Prostate gland (tissue), 2 donors: ENCODE measurements at regions not wholly inside any gene's neighbourhood (a gene's known extent, or its start where the extent isn't known, plus 50 kb on each side); places are given as distances from the start of the nearest gene placed in this dataset.

Source experiments
- DNase-seq: peaks from one replicate; pipeline ENCODE4 v3.0.0-alpha.2; 2019; ENCODE audit warnings: low spot score
- H3K27ac ChIP-seq, 2 donors: fragments of 200-600 bp; sonication (generic); 2 replicates each; pipeline ENCODE4 v1.5.1; 2017 to 2019
- H3K27me3 ChIP-seq: fragments of 200-600 bp; sonication (generic); replicated peaks from 2 replicates; pipeline ENCODE4 v1.5.1; 2019; ENCODE audit not compliant: insufficient read depth
- H3K36me3 ChIP-seq, 2 donors: fragments of 200-600 bp; sonication (generic); 1 replicate in 1 of 2; 2 replicates in 1 of 2; pipeline versions ENCODE4 v1.5.1 to v1.8.1; 2017 to 2019
- H3K4me1 ChIP-seq: fragments of 200-600 bp; sonication (generic); replicated peaks from 2 replicates; pipeline ENCODE4 v1.5.1; 2019
- H3K4me3 ChIP-seq, 2 donors: fragments of 200-600 bp; sonication (generic); 2 replicates each; pipeline ENCODE4 v1.5.1; 2017 to 2019
- H3K9me3 ChIP-seq: fragments of 200-600 bp; sonication (generic); 2 replicates; pipeline ENCODE4 v1.5.1; 2017
- CTCF ChIP-seq, 4 experiments: fragments of 200-600 bp in 2 of 4; fragments of 450-650 bp in 2 of 4; sonication (generic) in 2 of 4; IDR thresholded peaks; 1 replicate in 3 of 4; 2 replicates in 1 of 4; pipeline ENCODE4 v1.5.1; 2016 to 2019; ENCODE audit warnings: antibody characterized with exemption in 4 of 4, mild to moderate bottlenecking in 2 of 4, moderate library complexity in 2 of 4
- POLR2A ChIP-seq: fragments of 450-650 bp; IDR thresholded peaks from one replicate; pipeline ENCODE4 v1.6.1; 2016; ENCODE audit warnings: antibody characterized with exemption, mild to moderate bottlenecking
- POLR2AphosphoS5 ChIP-seq: sonication (generic); formaldehyde crosslinking; IDR thresholded peaks from one replicate; pipeline ENCODE4 v1.6.1; 2017; ENCODE audit warnings: antibody characterized with exemption
- WGBS: methylation state at CpG from one replicate; pipeline ENCODE4 v1.1.5; 2018; 5-methylcytosine and 5-hydroxymethylcytosine counted together
- intact Hi-C: fragments of 100-400 bp; cut with DNase I; formaldehyde crosslinking; loops from one replicate; pipeline ENCODE4 v1.14.2; 2022

DNA sequence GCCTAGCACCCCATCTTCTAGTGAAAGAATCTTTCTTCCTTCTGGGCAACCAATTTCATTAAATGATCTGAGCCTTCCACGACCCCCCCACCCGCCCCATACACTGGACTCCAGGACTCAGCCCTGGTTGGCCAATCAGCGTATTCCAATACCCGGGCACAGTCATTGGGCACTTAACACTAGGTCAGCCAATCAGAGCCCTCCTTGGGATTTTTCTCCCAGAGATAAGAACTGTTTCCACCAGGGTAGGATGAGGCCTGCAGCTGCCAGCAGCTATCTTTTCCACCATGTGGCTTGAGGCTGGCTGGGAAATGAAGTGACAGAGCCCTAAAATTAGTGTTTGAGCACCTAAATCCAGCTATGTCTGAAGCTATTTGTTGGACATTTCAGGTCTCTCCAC, 418.8 kb downstream of the BCOR start:
- intact Hi-C loops = no loop called here
- no peak for DNase-seq
- WGBS = 100% methylated on average over 2 of the region's 4 CpGs
- Histone ChIP-seq H3K4me1 (no peaks in the 10 kb centered on the region), H3K4me3 (no peak overlapping the region), H3K9me3 (no peaks in the 10 kb centered on the region), H3K27me3 (no peaks in the 10 kb centered on the region), H3K27ac (no peak overlapping the region), H3K36me3 (no peaks in the 10 kb centered on the region)
- TF ChIP-seq CTCF (IDR thresholded peaks at IDR 0.05) (no peak), POLR2A (no peak), POLR2AphosphoS5 (no peak)

DNA sequence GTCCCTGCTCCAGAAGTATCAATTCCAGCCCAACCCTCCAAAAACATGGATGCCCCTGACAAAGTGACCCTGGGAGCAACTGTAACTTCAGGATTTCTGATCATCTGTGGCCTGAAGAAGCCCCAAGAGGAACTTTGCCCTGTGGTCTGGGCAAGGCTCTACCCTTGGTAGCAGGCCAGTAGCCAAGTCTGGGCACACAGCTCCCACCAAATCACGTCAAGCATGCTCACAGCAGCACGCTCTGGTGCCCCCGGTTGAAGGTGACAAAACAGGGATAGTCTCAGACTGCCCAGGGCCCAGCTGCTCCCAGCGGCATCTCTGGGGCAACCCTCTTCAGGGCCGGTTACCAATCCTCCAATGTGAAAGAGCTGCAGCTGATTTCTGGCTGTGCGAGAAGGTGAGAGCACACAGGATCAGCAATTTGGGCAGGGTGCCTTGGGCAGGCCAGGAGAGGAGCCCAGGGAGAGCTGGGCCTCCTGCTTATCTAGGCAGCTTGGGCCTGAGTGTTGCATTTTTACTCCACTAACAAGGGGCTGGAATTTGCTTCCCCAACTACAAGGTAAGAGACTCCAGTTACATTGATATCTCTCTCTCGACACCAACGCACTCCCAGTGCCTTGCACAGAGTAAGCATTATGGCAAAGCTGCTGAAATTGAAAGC, 418.1 kb downstream of the BCOR start:
- Histone ChIP-seq H3K27me3 (no peaks in the 10 kb centered on the region), H3K27ac (no peak overlapping the region), H3K9me3 (no peaks in the 10 kb centered on the region), H3K36me3 (no peaks in the 10 kb centered on the region), H3K4me3 (no peak overlapping the region), H3K4me1 (no peaks in the 10 kb centered on the region)
- WGBS = 93% methylated on average over 8 of the region's 8 CpGs
- DNase-seq = no peak
- TF ChIP-seq CTCF (IDR thresholded peaks at IDR 0.05) = no peak
- TF ChIP-seq POLR2AphosphoS5 = no peak
- no peak for TF ChIP-seq POLR2A
- intact Hi-C loops = no loop called here

DNA sequence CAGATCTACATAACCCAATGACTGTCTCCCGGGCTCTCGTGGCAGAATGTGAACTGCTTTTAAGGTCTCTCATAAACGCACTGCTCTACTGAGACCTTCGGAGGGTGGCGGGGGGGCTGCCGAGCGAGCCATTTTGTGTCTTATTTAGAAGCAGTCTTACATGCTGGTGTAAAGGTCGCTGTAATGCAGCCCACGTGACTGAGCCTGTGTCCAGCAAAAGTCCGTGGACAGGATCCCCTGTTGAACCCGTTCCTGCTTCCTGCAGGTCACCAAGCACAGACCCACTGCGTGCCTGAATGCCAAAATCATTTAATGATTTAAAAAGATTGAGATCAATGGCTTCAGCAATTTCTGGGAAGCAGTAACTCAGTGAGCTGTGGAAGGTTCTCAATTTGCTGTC, 415.9 kb downstream of the BCOR start:
- intact Hi-C loops = no loop called here

GRCh38 chrX:39682778-39683177, 415.0 kb downstream of the BCOR start:
- Histone ChIP-seq H3K27ac (no peak overlapping the region), H3K4me3 (no peak overlapping the region), H3K36me3 (no peaks in the 10 kb centered on the region), H3K27me3 (no peaks in the 10 kb centered on the region), H3K4me1 (no peaks in the 10 kb centered on the region), H3K9me3 (no peaks in the 10 kb centered on the region)
- TF ChIP-seq POLR2A = no peak
- no peak for TF ChIP-seq CTCF (IDR thresholded peaks at IDR 0.05)
- no peak for TF ChIP-seq POLR2AphosphoS5
- 92% methylated on average over 3 of the region's 3 CpGs for WGBS
- intact Hi-C loops = no loop called here
- no peak for DNase-seq

More for the DNA sequence above, 415.9 kb downstream of the BCOR start:
- DNase-seq = no peak
- H3K9me3 ChIP-seq = no peaks in the 10 kb centered on the region
- no peak for TF ChIP-seq POLR2AphosphoS5
- no peak for TF ChIP-seq CTCF (IDR thresholded peaks at IDR 0.05)
- no peak for TF ChIP-seq POLR2A
- no peaks in the 10 kb centered on the region for H3K27me3 ChIP-seq
- H3K27ac ChIP-seq = no peak overlapping the region
- H3K36me3 ChIP-seq = no peaks in the 10 kb centered on the region
- H3K4me3 ChIP-seq = no peak overlapping the region
- H3K4me1 ChIP-seq = no peaks in the 10 kb centered on the region
- WGBS = 56% methylated on average over 10 of the region's 12 CpGs

DNA sequence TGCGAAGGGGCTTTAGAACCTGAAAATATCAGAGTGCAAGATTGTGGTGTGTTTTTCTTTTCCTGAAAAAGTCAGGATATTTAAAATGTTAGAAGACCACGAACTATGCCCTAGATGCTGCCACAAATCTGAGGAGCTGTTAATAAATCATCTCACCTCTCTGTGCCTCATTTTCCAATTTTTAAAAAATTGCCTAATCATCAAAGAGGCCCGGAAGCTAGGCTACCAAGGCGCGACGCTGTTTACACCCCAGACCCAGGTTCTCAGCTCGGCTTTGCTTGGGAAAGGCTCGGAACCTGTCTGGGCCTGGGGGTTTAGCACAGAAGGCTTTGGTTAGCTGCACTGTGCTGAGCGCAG, 409.6 kb downstream of the BCOR start:
- intact Hi-C loops = no loop called here
- Histone ChIP-seq H3K27ac (no peak overlapping the region), H3K9me3 (no peaks in the 10 kb centered on the region), H3K4me1 (no peaks in the 10 kb centered on the region), H3K4me3 (peak overlapping the region in 1 of 2 donors; percentile 37), H3K36me3 (no peaks in the 10 kb centered on the region), H3K27me3 (no peaks in the 10 kb centered on the region)
- TF ChIP-seq POLR2AphosphoS5 (no peak), CTCF (IDR thresholded peaks at IDR 0.05) (no peak), POLR2A (no peak)
- WGBS = 68% methylated on average over 9 of the region's 9 CpGs
- DNase-seq = no peak
